Inflammatory macrophage treated with lipopolysaccharide for 4 hours (primary cell): ENCODE measurements at regions not wholly inside any gene's neighbourhood (a gene's known extent, or its start where the extent isn't known, plus 50 kb on each side); places are given as distances from the start of the nearest gene placed in this dataset.
A peak's percentile ranks its signal among the peaks of the same experiment; 100 is the strongest.

ENCODE experiments used
- DNase-seq: peaks from one replicate; pipeline ENCODE4 v3.0.0-alpha.2; 2020

DNA sequence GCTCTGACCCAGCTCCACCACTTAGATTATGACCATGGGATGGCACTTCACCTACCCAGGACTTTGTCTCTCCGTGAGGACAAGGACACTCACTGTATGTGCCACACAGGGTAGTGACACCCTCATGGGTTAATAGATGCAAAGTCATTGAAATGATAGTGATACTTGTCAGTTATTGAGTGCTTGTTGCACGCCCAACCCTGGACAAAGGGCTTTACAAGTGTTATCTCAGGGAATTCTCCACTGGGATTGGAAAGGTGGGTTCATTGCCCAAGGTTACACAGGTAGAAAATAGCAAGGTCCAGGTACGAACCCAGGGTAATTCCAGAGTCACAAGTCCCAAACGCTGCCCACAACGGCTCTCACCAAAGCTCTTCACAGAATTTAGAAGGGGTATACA, 158.2 kb downstream of the TRIM29 start:
- no peak for DNase-seq

DNA sequence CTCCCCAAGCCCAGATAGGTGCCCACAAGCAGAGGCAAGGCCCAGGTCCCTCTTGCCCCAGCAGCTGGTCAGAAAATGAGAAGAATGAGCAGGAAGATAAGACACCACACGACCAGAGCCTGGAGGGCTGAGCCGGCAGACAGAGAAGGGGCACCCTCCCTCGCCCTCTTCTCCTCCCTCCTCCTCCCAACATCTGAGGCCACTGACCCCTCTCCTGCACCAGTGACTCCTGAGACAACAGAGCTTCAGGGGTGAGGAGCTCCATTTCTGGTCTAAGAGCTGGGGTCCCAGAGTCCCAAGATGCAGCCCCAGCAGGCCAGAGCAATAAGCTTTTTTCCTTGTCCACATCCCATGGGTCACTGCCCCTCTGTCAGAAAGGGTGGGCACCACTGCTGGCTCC, 159.2 kb downstream of the TRIM29 start:
- no peak for DNase-seq

DNA sequence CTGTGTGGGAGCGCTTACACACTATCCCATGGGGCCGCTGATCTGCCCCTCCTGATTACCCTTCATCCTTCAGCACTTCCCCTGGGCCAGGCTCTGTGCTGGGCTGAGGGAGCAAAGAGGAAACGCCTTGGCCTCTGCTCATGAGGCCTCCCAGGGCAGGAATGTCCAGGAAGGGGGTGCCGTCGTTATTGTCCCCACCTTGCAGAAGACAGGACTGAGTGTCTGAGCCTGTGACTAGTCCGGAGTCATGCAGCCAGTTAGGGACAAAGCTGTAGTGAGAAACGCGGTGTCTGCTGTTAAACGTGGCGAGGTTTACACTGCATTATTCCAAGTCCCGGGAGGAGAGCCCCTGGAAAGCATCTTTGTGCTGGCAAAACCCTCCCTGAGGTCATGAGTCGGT, 160.0 kb downstream of the TRIM29 start:
- no peak for DNase-seq

DNA sequence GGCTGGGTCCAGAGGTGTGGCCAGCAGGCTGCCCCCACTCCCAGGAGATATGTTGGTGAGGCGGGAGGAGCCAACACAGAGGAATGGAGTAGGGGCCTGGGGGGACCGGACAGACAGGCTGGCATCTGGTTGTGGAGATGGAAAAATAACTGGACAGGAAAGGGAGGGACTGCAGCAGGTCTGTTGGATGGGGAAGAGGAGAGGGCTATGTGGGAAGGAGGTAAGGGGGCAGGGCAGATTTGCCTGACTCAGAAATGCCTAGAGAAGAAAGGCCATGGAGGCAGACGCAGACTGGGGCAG, 160.4 kb downstream of the TRIM29 start:
- DNase-seq: no peak

DNA sequence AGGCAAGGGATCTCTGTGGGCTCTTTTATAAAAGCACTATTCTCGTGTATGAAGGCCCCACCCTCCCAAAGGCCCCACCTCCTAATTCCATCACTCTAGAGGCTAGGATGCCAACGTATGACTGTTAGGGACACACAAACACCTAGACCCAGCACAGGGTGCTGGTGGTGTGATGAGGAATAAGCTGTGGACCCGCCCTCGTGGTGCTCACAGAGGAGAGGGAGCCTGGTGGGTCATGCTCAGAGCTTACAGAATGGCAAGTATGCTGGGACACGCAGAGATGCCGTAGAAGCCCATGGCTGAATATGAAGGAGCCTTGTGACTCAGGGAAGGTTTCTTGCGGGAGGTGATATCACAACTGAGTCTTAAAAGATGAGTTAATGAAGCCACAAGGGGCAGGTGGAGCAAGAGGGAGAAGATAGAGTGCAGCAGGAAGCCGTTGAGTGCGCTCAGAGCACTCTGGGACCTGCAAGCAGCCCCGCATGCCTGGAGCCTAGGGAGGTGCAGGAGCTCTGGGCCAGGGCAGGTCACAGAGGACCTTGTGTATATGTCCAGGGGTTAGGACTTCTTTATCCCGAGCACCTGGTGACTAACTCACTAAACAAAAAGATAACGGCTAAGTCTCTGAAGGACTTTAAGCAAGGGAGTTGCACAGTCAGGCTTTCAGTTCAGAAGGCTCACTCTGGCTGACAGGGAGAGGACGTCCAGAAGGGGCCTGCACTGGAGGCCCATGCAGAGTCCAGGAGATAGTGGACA, 160.9 kb downstream of the TRIM29 start:
- DNase-seq: no peak

DNA sequence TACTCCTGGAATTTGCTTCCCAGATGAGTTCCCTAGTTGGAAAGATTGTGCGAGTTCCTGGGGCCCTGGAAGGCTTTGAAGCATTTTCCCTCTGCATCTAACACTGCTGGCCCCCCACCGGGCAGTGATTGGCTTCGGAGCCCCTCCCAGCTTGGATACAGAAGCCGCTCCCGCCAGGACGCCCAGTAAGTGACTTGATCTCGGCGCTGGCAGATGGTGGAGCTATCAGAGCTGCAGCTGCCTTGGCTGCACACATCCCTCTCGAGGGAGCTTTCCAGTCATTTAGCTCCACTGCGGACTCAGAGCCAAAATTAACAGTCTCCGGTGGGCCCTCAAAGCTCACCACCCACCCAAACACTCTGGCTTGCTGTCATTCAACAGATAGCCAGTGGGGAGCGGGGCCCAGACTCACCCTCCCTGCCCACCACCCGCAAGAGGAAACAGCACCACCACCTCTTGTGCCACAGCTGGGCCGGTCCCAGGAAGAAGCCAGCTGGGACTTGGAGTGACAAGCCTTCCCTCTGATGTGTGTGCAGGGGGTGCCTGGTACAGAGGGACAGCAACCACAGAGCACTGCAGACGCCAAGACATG, 162.3 kb downstream of the TRIM29 start:
- DNase-seq: no peak

DNA sequence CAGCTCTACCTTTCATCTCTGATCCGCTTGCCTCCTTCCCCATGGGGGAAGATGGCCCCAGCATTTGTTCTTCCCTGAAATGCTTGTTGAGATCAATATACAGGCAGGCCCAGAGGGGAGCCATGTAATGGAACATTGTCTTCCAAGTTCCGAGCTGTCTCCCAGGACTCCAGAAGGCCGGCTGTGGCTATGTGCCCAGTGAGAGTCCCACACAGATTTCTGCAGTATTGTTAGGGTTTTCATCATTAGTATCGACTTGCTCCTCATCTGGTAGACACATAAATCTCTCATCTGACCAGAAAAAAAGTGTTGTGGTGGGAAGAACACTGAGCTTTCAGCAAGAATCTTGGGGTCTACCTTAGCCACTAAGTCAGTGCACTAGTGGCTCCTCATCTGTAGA, 163.4 kb downstream of the TRIM29 start:
- no peak for DNase-seq

DNA sequence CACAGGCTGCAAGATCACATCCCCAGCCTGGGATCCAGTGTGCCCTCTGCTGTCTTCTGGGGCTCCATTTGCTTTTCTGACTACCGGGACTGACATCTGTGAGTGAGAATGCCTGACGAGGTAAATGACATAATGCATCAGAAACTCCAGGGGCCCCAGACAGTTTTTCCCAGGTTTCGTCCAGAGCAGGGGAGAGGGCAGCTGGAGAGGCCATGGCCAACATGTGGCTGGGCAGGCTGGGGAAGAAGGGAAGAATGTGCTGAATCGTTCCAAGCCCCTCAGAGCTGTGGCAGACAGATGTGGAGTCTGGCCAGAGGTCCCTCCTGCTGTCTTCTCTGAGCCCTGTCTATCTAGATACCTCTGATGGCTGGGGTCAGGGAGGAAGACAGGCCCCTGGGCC, 163.9 kb downstream of the TRIM29 start:
- no peak for DNase-seq

DNA sequence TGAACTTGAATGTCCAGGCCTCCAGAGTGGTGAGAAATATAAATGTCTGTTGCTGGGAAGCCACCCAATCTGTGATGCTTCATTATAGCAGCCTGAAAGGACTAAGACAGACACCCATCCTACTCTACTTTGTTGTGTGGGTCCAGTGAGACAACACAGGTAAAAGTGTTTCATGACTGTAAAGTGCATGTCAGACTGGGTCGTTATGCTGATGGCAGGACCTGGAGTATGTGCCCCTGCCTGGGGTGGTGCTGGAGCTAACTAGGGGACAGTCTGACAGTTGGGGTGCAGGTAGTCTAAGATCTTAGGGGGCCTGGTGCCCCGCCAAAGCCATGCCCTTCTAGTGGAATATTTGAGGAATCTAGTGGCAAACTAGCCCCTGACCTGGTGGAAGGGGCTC, 165.6 kb downstream of the TRIM29 start:
- DNase-seq: no peak

DNA sequence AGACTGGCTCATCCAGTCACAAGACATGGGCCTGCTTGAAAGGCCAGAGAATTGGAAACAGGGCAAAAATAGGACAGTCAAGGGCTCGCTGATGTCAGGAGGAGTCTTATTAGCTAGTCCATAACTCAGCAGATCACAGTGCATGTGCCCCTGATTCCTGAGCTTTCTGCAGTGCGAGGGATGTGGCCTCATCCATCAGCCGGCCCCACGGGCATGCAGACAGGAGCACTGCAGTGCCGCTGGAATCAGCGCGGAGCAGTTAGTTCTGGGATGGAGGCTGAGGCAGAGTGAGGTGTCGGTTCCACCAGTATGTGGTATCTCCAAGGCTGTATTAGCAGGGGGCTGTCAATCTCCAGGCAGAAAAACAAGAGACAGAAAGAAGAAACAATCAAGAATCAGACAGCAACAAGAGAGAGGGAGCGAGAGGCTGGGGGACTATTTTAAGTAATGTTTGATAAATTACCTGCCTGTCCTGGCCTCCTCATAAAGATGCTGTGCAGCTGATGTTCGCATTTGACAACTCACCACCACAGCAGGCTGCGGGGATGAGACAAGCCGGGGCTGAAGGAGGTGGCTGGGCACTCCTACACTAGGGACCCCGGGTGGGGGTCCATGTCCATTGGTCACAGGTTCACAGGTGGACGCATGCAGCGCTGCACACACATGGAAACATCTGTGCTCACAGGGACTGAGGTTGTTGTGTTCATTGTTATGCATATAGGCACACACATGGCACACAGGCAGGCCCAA, 167.2 kb downstream of the TRIM29 start:
- DNase-seq: no peak

DNA sequence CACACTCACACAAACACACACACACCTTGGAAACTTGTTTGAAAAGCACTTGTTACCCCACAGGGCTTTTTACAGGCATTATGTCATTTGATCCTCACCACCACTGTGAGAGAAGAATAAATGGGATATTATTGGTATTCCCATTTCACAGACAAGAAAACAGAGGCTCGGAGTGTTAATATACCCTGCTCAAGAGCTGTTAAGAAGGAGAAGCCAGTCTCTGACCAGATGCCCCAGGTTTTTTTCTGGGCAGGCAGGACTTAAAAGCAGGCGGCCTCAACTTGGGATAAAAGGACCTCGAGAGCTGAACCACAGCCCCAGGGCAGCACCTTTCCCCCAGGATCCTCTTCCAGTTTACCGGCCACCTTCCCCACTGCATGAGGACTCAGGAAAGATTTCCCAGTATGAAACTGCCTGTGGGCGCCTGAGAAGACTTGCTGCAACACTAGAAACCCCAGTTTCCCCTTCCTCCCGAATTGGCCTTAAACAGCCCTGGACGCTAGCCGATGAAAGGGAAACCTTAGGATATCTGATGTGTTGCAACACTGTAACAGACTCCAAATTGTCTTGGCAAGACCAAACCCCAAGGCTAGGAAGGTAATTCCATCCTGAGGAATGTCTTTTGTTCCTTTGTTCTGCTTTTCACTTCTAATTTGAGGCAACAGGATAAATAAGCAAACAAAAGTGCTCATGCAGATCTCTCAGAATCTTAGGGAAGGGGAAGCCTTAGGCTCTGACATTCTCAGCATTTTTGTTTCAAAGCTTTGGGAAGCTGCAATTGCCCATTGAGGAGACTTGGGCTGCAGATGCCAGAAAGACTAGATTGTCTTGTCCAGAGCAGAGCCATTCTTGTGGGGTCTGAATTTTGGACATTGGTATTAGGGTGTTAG, 173.5 kb downstream of the TRIM29 start:
- peak; percentile 13 for DNase-seq

DNA sequence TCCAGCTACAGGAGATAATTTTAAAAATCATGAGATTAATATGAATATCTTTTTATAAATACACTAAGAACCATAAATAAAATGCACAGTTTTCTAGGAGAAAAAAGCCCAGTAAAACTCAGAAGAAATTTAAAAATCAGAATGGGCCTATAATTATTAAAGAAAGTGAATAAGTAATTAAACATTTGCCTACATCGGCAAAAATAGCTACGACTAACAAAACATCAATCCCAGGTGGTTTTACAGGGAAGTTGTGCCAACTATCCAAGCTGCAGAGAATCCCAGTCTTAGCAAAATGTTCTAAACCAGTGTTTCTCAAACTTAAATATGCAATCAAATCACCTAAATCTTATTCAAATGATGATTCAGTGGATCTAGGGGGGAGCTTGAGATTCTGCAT, 180.0 kb downstream of the TRIM29 start:
- no peak for DNase-seq

DNA sequence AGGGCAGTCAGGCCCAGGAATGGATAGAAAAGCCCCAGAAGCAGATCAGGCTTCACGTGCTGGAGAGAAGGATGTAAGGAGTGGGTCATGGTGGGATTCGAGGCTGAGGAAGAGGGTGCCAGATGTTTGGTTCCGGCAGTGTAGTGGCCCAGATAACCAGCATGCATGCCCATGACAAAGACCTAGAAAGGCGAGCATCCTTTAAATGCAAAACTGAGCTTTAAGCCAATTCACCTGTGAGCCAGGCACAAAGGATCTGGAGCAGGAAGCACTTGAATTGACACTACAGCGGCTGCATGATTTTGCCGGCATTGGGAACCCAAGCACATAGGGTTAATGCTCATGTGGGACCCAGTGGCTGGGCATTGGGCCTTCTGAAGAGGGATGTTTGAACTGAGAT, 185.5 kb downstream of the TRIM29 start:
- no peak for DNase-seq

DNA sequence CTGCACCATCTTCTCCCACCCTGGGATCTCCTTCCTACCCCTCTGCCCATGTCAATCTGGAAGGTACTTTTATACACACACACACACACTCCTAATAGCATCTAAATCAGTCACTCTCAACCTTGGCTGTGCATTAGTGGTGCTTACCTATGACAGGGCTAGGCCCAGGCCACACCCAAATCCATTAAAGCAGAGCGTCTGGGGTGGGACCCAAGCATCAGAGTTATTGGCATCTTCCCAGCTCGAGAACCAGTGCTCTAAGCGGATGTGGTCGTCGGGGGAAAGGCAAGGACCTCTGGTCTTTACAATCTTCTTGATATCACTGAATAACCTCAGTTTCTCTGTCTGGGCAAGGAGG, 194.6 kb downstream of the TRIM29 start:
- DNase-seq: no peak

DNA sequence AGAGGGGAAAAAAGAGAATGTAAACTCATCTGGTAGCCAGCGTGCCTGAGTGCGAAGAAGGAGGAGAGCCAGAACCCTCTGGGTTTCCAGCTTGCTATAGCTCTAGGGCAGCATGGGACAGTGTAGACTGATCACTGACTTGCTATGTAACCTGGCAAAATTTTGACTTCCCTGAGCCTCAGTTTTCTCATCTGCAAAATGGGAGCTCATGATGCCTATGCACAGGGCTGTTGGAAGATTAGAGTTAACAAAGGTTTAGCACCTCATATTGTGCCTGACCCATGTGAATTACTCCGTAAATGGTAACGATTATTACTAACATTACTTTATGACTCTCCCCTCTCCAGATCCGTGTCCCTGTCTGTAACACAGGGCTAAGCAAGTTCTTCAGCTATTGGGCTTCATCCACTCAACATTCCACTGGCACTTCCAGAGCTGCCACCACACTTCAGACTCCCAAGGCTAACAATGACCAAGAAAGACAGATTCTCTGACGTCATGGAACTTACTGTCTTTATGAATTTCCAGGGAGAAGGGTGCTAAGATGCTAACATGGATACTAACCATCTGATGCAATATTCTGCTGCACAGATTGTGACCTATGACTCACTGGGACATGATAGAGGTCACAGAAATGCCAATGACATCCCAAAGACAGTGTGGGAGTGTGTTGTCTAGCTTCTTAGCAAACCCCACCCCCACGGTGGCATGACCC, 195.2 kb downstream of the TRIM29 start:
- DNase-seq: peak; percentile 22

DNA sequence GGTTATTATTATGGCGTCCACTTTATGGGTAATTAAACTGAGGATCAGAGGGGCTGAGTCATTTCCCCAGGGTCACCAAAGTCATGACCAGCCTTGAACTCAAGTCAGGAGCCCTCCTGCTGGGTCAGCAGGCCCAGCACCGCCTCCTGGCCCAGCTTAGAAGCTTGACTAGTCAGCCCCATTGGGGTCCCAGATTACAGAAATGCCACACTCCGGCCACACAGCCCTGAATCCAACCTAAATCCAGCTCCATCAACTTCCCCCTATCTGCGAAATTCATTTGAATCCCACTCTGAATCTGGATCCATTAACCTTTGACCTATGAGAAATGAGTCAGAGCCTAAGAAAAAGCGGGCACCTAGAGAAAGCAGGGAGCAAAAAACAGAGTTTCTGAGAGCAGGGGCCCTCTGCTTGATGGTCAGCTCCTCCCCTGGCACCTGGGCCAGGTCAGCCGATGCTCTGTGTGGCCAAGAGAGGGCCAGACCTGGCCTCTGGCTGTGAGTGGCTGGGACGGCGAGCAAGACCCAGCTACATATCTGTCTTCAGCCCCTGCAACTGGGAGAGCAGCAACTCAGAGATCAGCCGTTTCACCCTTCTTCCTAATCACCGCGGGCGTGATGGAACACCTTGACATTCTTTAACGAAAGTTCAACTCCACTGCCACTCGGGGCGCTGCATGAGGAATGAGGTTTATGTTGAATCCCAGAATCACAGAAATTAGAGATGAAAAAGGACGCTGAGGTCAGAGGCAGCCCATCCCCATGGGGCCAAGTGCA, 196.1 kb downstream of the TRIM29 start:
- no peak for DNase-seq

DNA sequence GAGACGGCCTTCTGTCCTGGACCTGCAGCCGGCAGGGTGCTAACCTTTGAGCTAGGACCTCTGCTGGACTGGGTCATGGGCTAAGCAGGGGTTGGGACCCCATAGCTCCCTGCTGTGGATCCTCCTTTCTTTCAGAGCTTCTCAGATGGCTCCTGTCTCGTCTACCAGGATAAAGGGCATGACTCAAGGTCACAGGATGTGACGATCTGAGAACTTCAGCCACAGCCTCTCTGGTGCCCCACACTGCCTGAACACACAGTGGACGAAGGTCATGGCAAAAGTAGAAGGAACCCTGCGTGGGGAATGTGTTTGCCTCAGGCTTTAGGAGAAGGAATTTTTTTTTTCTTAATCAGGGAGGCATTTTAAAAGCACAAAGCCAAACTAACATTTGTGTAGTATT, 196.7 kb downstream of the TRIM29 start:
- no peak for DNase-seq

DNA sequence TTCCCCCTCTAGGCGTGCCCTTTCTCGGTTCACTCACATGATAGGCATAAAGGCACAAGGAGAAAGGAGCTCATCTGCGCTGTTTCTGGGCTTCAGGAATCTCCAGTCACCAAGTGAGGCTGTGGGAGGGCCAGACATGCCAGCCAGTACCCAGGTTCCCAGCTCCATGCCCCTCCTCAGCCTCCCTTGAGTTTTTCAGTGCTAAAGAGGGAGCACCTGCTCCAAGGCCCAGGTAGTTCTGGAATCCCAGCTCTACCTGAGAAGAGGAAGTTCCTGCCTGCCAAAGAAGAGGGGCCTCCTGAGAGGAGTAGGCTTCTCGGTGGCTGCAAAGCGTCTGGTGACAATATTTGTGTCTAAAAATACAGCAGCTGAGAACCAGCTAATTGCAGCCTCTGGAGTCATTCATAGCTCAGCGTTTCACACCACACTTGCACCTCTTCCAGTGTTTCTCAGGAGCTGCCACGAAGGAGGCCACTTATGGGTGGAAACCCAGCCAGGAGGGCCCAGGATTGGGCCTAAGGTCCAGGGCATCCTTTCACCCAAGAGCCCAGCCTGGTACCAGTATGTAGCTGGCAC, 197.4 kb downstream of the TRIM29 start:
- no peak for DNase-seq

DNA sequence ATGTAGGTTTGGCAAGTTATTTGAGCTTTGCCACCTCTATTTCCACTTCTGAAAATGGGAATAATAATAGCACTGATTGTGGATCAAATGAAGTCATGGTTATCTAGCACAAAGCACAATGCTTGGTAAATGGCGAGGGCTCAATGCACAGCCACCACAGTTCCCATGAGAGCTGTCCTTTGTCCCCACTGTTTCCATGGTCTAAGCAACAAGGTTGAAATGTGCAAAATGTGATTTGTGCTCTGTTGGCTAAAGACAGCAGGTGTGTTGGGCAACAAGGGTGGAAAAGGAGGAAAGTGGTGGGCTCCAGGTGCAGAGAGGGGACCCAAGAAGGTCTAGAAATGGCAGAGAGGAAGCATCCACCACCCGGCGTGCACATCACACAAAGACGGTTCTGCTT, 200.5 kb downstream of the TRIM29 start:
- DNase-seq: no peak

DNA sequence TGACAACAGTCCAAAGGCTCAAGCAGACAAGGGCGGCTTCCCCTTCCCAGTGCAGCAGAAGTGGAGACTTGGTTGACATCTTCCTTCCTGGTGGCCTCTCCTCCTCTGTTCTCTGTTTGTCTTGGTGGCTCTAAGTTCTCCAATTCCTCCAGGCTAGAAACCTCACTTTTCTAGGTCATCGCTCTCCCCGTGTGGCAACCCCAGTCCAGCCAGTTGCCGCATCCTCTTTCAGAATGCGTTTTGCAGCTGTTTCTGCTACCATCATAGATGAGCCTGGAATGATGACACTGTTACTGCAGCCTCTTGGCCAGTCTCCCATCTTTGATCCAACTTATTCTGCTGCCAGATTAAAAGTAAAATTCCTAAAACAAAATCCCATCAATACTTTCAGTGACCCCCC, 201.5 kb downstream of the TRIM29 start:
- peak; percentile 52 for DNase-seq

DNA sequence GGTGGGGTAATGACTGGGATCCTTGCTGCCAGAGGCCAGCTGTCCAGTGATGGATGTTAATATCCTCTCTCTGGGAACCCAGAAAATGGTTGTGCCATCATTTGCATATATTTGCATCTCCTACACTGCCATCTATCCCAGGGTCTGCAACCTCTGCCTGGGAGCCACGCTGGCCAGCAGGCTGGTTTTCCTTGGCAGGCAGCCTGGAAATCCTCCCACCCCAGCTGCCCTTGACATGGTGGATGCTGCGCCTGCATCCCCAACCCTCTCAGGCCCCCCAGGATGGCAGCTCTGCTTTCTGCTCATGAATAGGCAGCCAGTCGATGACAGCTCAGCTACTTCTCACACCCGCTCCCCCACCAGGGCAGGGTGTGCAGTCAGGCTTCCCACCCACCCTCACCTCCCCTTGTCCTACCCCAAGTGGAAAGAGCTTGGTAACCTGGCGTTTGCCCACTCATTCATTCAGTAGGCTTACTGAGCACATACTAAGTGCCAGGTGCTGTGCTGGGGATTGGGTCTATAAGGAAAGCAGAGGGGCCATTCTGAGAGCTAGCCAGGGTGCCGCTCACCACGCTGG, 202.5 kb downstream of the TRIM29 start:
- DNase-seq: no peak
